GM12875 (cell line): ENCODE measurements at regions not wholly inside any gene's neighbourhood (a gene's known extent, or its start where the extent isn't known, plus 50 kb on each side); places are given as distances from the start of the nearest gene placed in this dataset.

Source experiments
- H3K4me3 ChIP-seq: one replicate; pipeline ENCODE4 v1.5.1; 2011; ENCODE audit warnings: low read depth, low read length, control low read depth
- CTCF ChIP-seq: IDR thresholded peaks from 2 replicates; pipeline ENCODE4 v1.5.1; 2011; ENCODE audit warnings: low read depth, mild to moderate bottlenecking, control low read depth, inconsistent platforms, low read length, moderate library complexity, borderline replicate concordance; ENCODE audit not compliant: insufficient read depth

GRCh38 chr13:40407567-40407966 lies 258.9 kb downstream of the FOXO1 start:
- H3K4me3 ChIP-seq: no peak overlapping the region
- no peak for TF ChIP-seq CTCF

GRCh38 chr13:40408602-40409001 lies 257.8 kb downstream of the FOXO1 start:
- no peak overlapping the region for H3K4me3 ChIP-seq
- no peak for TF ChIP-seq CTCF

- no peak overlapping the region for H3K4me3 ChIP-seq
- TF ChIP-seq CTCF: no peak
Measured at GRCh38 chr13:40409278-40409677, 257.2 kb downstream of the FOXO1 start.

- no peak overlapping the region for H3K4me3 ChIP-seq
- TF ChIP-seq CTCF: no peak
Measured at GRCh38 chr13:40410315-40410714, 256.1 kb downstream of the FOXO1 start.

GRCh38 chr13:40420160-40420740 lies 246.2 kb downstream of the FOXO1 start:
- TF ChIP-seq CTCF: no peak

GRCh38 chr13:40422588-40423235 lies 243.7 kb downstream of the FOXO1 start:
- H3K4me3 ChIP-seq: no peak overlapping the region
- TF ChIP-seq CTCF: no peak

More at GRCh38 chr13:40420160-40420740, 246.2 kb downstream of the FOXO1 start:
- no peak overlapping the region for H3K4me3 ChIP-seq

GRCh38 chr13:40428354-40428753 lies 238.1 kb downstream of the FOXO1 start:
- no peak for TF ChIP-seq CTCF
- no peak overlapping the region for H3K4me3 ChIP-seq
